Transverse colon (tissue), 4 donors: ENCODE measurements at regions not wholly inside any gene's neighbourhood (a gene's known extent, or its start where the extent isn't known, plus 50 kb on each side); places are given as distances from the start of the nearest gene placed in this dataset.
A peak's percentile ranks its signal among the peaks of the same experiment; 100 is the strongest.

Source experiments
- DNase-seq: peaks from one replicate; pipeline ENCODE4 v3.0.0-alpha.2; 2019
- H3K27ac ChIP-seq, 4 donors: fragments of 200-600 bp; sonication (generic); 2 replicates each; pipeline ENCODE4 v1.5.1; 2016 to 2018; ENCODE audit warnings: inconsistent platforms in 4 of 4
- H3K27me3 ChIP-seq: fragments of 200-600 bp; sonication (generic); 2 replicates; pipeline ENCODE4 v1.5.1; 2017; ENCODE audit warnings: inconsistent platforms
- H3K36me3 ChIP-seq, 4 donors: fragments of 200-600 bp; sonication (generic); 2 replicates each; pipeline ENCODE4 v1.5.1; 2017 to 2019; ENCODE audit warnings: inconsistent platforms in 4 of 4
- H3K4me1 ChIP-seq, 4 donors: fragments of 200-600 bp; sonication (generic); 2 replicates each; pipeline ENCODE4 v1.5.1; 2017 to 2020; ENCODE audit warnings: inconsistent platforms in 4 of 4
- H3K4me3 ChIP-seq, 4 donors: fragments of 200-600 bp; sonication (generic); 1 replicate in 1 of 4; 2 replicates in 3 of 4; pipeline versions ENCODE4 v1.5.1 to v1.6.1; 2017 to 2019; ENCODE audit warnings: inconsistent platforms in 4 of 4
- H3K9me3 ChIP-seq, 2 donors: fragments of 200-600 bp; sonication (generic); 2 replicates each; pipeline ENCODE4 v1.5.1; 2017 to 2019; ENCODE audit warnings: inconsistent platforms in 2 of 2
- EP300 ChIP-seq: sonication (generic); formaldehyde crosslinking; IDR thresholded peaks from one replicate; pipeline ENCODE4 v1.6.1; 2017; ENCODE audit warnings: antibody characterized with exemption, low read depth
- POLR2A ChIP-seq: fragments of 450-650 bp; IDR thresholded peaks from one replicate; pipeline ENCODE4 v1.6.1; 2016; ENCODE audit warnings: antibody characterized with exemption, mild to moderate bottlenecking, moderate library complexity
- POLR2AphosphoS5 ChIP-seq, 3 donors: sonication (generic); formaldehyde crosslinking; IDR thresholded peaks; one replicate each; pipeline ENCODE4 v1.6.1; 2016; ENCODE audit warnings: antibody characterized with exemption in 3 of 3
- WGBS, 2 donors: methylation state at CpG; one replicate each; pipeline ENCODE4 v1.1.5; 2018; ENCODE audit warnings: low coverage in 1 of 2; 5-methylcytosine and 5-hydroxymethylcytosine counted together
- in situ Hi-C, 4 donors: fragments of 200-750 bp; cut with MboI; loops; one replicate each; pipeline versions ENCODE4 v1.15.0 to v1.15.1; 2017; ENCODE audit warnings: low sequenced_read_pairs in 3 of 4, low pct_ligation_motif_present in 1 of 4, low pct_unique_long_range_greater_than_20kb in 1 of 4
- intact Hi-C: fragments of 100-400 bp; cut with DNase I; formaldehyde crosslinking; loops from one replicate; pipeline ENCODE4 v1.15.1; 2023; ENCODE audit warnings: low total_unique reads
- TF ChIP-seq, protein P1 (sequence below), 5 experiments: fragments of 200-600 bp in 3 of 5; fragments of 450-650 bp in 2 of 5; sonication (generic) in 3 of 5; IDR thresholded peaks; 1 replicate in 2 of 5; 2 replicates in 3 of 5; pipeline ENCODE4 v1.5.1; 2016 to 2017; ENCODE audit warnings: antibody characterized with exemption in 5 of 5, inconsistent platforms in 3 of 5, mild to moderate bottlenecking in 2 of 5, moderate library complexity in 1 of 5

DNA sequence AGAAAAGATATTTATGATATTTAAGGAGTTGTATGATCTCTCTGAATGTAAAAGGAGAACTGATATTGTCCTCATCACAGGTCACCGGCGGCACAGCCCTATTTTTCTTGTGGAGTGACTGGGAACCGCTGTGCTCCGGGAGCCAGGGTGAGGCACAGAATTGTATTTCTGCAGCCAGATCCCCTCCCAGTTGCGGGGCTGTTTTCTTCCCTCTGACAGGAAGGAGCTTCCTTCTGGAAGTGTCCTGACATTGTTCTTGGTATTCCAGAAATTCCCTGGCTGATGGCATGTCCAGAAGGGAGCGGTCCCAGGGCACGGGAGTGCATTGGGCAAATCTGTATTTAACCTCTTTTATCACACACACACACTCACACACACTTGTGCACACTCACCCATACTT lies 268.6 kb upstream of the FOXF1 start:
- no peaks in the 10 kb centered on the region for H3K36me3 ChIP-seq
- peaks cover 12% of the 10 kb centered on the region for H3K27me3 ChIP-seq
- in situ Hi-C loops: no loop called here
- 39 to 83% methylated on average over 2 to 7 of the region's 7 CpGs for WGBS, 2 donors
- intact Hi-C loops: no loop called here
- peaks cover 0 to 3% (median 0%) of the 10 kb centered on the region in 4 donors for H3K4me1 ChIP-seq
- no peak for DNase-seq
- TF ChIP-seq POLR2AphosphoS5 (IDR thresholded peaks at IDR 0.05) (no peak), EP300 (no peak), POLR2A (no peak)
- TF ChIP-seq, protein P1, sequence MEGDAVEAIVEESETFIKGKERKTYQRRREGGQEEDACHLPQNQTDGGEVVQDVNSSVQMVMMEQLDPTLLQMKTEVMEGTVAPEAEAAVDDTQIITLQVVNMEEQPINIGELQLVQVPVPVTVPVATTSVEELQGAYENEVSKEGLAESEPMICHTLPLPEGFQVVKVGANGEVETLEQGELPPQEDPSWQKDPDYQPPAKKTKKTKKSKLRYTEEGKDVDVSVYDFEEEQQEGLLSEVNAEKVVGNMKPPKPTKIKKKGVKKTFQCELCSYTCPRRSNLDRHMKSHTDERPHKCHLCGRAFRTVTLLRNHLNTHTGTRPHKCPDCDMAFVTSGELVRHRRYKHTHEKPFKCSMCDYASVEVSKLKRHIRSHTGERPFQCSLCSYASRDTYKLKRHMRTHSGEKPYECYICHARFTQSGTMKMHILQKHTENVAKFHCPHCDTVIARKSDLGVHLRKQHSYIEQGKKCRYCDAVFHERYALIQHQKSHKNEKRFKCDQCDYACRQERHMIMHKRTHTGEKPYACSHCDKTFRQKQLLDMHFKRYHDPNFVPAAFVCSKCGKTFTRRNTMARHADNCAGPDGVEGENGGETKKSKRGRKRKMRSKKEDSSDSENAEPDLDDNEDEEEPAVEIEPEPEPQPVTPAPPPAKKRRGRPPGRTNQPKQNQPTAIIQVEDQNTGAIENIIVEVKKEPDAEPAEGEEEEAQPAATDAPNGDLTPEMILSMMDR (IDR thresholded peaks at IDR 0.05): no peak
- H3K4me3 ChIP-seq: no peak overlapping the region
- no peaks in the 10 kb centered on the region for H3K9me3 ChIP-seq
- H3K27ac ChIP-seq: peak overlapping the region; percentile 8 to 45 (median 38)

DNA sequence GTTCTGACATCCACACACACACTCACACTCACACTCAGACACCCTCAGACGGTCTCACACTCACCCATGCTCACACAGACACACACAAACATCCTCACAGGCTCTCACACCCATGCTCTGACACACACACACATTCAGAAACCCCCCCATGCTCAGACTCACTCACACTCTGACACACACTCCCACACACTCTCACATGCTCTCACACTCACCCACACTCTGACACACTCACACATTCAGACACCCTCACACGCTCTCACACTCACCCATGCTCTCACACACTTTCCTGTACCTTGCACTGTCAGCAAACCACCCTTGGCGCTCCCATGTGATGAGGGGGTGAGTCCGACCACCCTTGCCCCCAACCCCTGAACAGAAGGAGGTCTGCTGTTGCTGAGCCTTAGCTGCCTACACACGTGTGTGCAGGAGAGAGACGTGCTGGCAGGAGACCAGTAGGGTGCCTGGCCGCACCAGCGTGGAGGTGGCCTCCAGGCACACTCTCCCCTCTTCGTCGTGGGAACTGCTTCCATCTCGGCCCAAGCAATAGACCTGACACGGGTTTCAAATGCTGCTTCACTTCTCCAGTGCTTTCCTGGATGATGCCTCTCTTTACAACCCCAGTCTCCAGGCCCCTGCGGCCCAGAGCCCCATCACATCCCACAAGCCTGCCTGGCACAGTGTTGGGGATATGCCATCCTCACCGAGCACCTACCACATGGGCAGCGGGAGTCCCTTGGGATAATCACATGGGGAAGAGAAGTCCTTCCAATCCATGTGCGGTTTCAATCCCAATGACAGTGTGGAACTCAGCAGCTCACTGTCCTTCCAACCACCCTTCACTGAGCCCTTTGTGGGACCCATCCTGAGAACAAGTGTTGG lies 267.8 kb upstream of the FOXF1 start:
- in situ Hi-C loops: no loop called here
- Histone ChIP-seq H3K4me3 (no peak overlapping the region), H3K36me3 (no peaks in the 10 kb centered on the region), H3K27me3 (peaks cover 12% of the 10 kb centered on the region), H3K27ac (peak overlapping the region in 2 of 4 donors; percentile 8 to 43), H3K4me1 (peaks cover 0 to 3% (median 0%) of the 10 kb centered on the region in 4 donors), H3K9me3 (no peaks in the 10 kb centered on the region)
- TF ChIP-seq POLR2A: no peak
- TF ChIP-seq, protein P1 (IDR thresholded peaks at IDR 0.05): no peak
- no peak for TF ChIP-seq EP300
- no peak for TF ChIP-seq POLR2AphosphoS5 (IDR thresholded peaks at IDR 0.05)
- intact Hi-C loops: no loop called here
- no peak for DNase-seq
- whole genome bisulfite sequencing, 2 donors: 78 to 83% methylated on average over 1 to 16 of the region's 16 CpGs

DNA sequence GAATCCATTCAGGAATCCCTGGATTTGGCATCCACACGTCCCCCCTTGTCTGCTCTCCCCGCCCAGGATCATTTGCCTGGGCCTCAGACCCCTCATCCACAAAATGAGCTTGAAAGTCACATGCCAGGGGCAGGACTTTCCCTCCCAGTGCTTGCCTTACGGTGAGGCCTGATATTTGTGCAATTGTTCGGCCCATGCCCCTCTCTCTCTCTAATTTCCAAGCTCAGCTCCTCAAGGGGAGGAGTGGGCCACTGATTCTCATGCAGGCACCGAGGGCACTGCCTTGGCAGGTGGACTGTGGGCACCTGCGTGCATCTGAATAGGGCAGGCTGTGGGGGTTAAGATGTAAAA lies 267.2 kb upstream of the FOXF1 start:
- Histone ChIP-seq H3K27me3 (peaks cover 12% of the 10 kb centered on the region), H3K27ac (no peak overlapping the region), H3K9me3 (no peaks in the 10 kb centered on the region), H3K4me3 (no peak overlapping the region), H3K4me1 (peaks cover 0 to 3% (median 0%) of the 10 kb centered on the region in 4 donors), H3K36me3 (no peaks in the 10 kb centered on the region)
- 78 to 80% methylated on average over 1 to 6 of the region's 6 CpGs for WGBS, 2 donors
- intact Hi-C loops (no loop called here), in situ Hi-C loops (no loop called here)
- TF ChIP-seq POLR2AphosphoS5 (IDR thresholded peaks at IDR 0.05): no peak
- no peak for TF ChIP-seq POLR2A
- TF ChIP-seq, protein P1 (IDR thresholded peaks at IDR 0.05): no peak
- TF ChIP-seq EP300: no peak
- DNase-seq: no peak

DNA sequence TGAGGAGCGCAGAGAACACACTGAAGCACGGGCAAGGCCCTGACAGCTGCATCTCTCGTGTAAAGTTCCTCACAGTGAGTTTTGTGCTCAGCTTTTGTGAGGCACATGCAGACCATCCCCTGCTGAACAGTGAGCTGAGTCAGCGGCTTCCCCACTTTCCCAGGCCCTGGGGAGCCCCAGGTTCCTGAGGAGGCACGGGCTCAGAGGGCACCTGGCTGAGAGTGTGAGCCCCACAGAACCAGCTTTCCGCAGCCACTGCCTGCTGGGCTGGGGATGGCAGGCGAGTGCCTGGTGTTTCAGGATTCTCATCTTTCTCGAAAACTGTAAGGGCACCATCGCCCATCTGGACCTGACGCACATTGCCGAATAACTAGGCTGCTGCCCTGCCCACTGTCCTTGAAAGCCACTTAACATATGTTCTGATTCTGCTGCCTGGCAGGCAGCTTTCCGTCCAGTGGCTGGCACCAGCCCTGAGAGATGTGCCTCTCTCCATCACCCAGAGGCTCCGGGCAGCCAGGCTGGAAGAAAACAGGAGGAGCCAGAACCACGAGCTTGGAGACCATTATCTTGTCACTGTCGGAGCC lies 266.7 kb upstream of the FOXF1 start:
- H3K4me3 ChIP-seq: no peak overlapping the region
- H3K27ac ChIP-seq: no peak overlapping the region
- TF ChIP-seq, protein P1 (IDR thresholded peaks at IDR 0.05): no peak
- TF ChIP-seq POLR2A: no peak
- no peak for TF ChIP-seq EP300
- TF ChIP-seq POLR2AphosphoS5 (IDR thresholded peaks at IDR 0.05): no peak
- no peaks in the 10 kb centered on the region for H3K36me3 ChIP-seq
- intact Hi-C loops: no loop called here
- peaks cover 12% of the 10 kb centered on the region for H3K27me3 ChIP-seq
- in situ Hi-C loops: no loop called here
- 60 to 72% methylated on average over 2 to 13 of the region's 15 CpGs for WGBS, 2 donors
- no peak for DNase-seq
- no peaks in the 10 kb centered on the region for H3K9me3 ChIP-seq
- H3K4me1 ChIP-seq: peaks cover 0 to 3% (median 0%) of the 10 kb centered on the region in 4 donors
